ENCODE measurements at regions not wholly inside any gene's neighbourhood (a gene's known extent, or its start where the extent isn't known, plus 50 kb on each side); places are given as distances from the start of the nearest gene placed in this dataset.

- Histone ChIP-seq H3K27ac (replicated peaks) (no peak overlapping the region), H3K4me3 (replicated peaks; ENCODE audit: insufficient read depth, low read length) (no peak overlapping the region), H3K27me3 (ENCODE audit: insufficient read depth, poor library complexity, severe bottlenecking) (no peaks in the 10 kb centered on the region)
- TF ChIP-seq, protein P1, sequence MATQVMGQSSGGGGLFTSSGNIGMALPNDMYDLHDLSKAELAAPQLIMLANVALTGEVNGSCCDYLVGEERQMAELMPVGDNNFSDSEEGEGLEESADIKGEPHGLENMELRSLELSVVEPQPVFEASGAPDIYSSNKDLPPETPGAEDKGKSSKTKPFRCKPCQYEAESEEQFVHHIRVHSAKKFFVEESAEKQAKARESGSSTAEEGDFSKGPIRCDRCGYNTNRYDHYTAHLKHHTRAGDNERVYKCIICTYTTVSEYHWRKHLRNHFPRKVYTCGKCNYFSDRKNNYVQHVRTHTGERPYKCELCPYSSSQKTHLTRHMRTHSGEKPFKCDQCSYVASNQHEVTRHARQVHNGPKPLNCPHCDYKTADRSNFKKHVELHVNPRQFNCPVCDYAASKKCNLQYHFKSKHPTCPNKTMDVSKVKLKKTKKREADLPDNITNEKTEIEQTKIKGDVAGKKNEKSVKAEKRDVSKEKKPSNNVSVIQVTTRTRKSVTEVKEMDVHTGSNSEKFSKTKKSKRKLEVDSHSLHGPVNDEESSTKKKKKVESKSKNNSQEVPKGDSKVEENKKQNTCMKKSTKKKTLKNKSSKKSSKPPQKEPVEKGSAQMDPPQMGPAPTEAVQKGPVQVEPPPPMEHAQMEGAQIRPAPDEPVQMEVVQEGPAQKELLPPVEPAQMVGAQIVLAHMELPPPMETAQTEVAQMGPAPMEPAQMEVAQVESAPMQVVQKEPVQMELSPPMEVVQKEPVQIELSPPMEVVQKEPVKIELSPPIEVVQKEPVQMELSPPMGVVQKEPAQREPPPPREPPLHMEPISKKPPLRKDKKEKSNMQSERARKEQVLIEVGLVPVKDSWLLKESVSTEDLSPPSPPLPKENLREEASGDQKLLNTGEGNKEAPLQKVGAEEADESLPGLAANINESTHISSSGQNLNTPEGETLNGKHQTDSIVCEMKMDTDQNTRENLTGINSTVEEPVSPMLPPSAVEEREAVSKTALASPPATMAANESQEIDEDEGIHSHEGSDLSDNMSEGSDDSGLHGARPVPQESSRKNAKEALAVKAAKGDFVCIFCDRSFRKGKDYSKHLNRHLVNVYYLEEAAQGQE (IDR thresholded peaks at IDR 0.05; ENCODE audit: insufficient replicate concordance, low read depth): no peak
- TF ChIP-seq CTCF (IDR thresholded peaks at IDR 0.05; ENCODE audit: insufficient read depth, low read length) (no peak), SPI1 (IDR thresholded peaks at IDR 0.05; ENCODE audit: borderline replicate concordance, low read depth) (no peak), POLR2AphosphoS5 (IDR thresholded peaks at IDR 0.05; ENCODE audit: low read depth) (no peak), GABPA (IDR thresholded peaks at IDR 0.05; ENCODE audit: low read depth) (no peak)
- DNase-seq (ENCODE audit: low read depth in 1 of 2, low spot score in 1 of 2): no peak
Measured at GRCh38 chr2:67277450-67277849, 119.7 kb upstream of the ETAA1 start.

- no peak for DNase-seq (ENCODE audit: low read depth in 1 of 2, low spot score in 1 of 2)
- H3K27me3 ChIP-seq (ENCODE audit: insufficient read depth, poor library complexity, severe bottlenecking): no peaks in the 10 kb centered on the region
- no peak overlapping the region for H3K27ac ChIP-seq (replicated peaks)
- TF ChIP-seq CTCF (IDR thresholded peaks at IDR 0.05; ENCODE audit: insufficient read depth, low read length): no peak
- TF ChIP-seq, protein P1 (IDR thresholded peaks at IDR 0.05; ENCODE audit: insufficient replicate concordance, low read depth): no peak
- no peak for TF ChIP-seq GABPA (IDR thresholded peaks at IDR 0.05; ENCODE audit: low read depth)
- no peak for TF ChIP-seq POLR2AphosphoS5 (IDR thresholded peaks at IDR 0.05; ENCODE audit: low read depth)
- TF ChIP-seq SPI1 (IDR thresholded peaks at IDR 0.05; ENCODE audit: borderline replicate concordance, low read depth): no peak
- no peak overlapping the region for H3K4me3 ChIP-seq (replicated peaks; ENCODE audit: insufficient read depth, low read length)
Measured at GRCh38 chr2:67281101-67281500, 116.0 kb upstream of the ETAA1 start.

- no peak for DNase-seq (ENCODE audit: low read depth in 1 of 2, low spot score in 1 of 2)
- Histone ChIP-seq H3K27me3 (ENCODE audit: insufficient read depth, poor library complexity, severe bottlenecking) (no peaks in the 10 kb centered on the region), H3K4me3 (replicated peaks; ENCODE audit: insufficient read depth, low read length) (no peak overlapping the region), H3K27ac (replicated peaks) (no peak overlapping the region)
- TF ChIP-seq GABPA (IDR thresholded peaks at IDR 0.05; ENCODE audit: low read depth) (no peak), CTCF (IDR thresholded peaks at IDR 0.05; ENCODE audit: insufficient read depth, low read length) (no peak), SPI1 (IDR thresholded peaks at IDR 0.05; ENCODE audit: borderline replicate concordance, low read depth) (no peak), POLR2AphosphoS5 (IDR thresholded peaks at IDR 0.05; ENCODE audit: low read depth) (no peak)
- TF ChIP-seq, protein P1 (IDR thresholded peaks at IDR 0.05; ENCODE audit: insufficient replicate concordance, low read depth): no peak
Measured at GRCh38 chr2:67283641-67284040, 113.5 kb upstream of the ETAA1 start.
